NAMALWA (cell line): ENCODE measurements at regions not wholly inside any gene's neighbourhood (a gene's known extent, or its start where the extent isn't known, plus 50 kb on each side); places are given as distances from the start of the nearest gene placed in this dataset.
A peak's percentile ranks its signal among the peaks of the same experiment; 100 is the strongest.
"Not testable (repeated sequence)": the region's sequence is repeated elsewhere in the genome, so short reads cannot be mapped to it uniquely, and the experiment has no call there.

Experiments
- DNase-seq: peaks from one replicate; pipeline ENCODE4 v3.0.0-alpha.2; 2015; ENCODE audit warnings: low spot score

DNA sequence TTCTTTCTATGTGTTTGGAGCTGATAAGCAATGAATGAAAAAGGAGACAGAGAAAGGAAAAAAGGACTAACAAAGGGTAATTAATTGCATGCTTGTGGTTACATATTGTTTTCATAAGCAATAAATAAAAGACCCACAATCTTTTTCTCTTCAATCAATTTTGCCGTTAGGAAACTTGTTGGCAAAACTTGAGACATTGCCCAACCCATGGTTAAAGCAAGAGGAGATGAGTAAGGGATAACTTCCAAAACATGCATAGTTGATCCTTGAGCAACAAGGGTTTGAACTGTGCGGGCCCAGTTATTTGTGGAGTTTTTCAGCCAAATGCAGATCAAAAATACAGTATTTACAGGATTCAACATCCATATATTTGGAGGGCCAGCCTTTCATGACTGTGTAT lies 572.4 kb downstream of the AMY1C start:
- no peak for DNase-seq

DNA sequence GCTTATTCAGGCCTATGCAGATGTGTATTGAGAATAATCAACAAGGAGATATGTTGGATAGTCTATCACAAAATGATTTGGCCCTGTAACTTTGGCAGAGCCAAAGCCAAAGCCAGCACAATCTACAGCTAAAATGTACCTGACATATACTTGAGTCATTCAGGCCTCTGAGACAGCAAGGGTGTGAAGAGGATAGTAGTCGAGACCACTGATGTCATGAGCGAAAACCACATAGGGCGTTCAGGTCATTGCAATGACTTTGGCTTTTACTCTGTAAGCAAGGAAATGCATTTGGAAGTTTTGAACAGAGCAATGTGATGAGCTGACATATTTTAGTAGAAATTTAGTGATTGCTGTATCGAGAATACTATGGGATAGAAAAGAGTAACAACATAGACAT lies 579.6 kb downstream of the AMY1C start:
- no peak for DNase-seq

- no peak for DNase-seq
Measured at GRCh38 chr1:104331763-104332162, 582.1 kb downstream of the AMY1C start.

GRCh38 chr1:104337927-104338326 lies 588.2 kb downstream of the AMY1C start:
- DNase-seq = not testable (repeated sequence)

DNA sequence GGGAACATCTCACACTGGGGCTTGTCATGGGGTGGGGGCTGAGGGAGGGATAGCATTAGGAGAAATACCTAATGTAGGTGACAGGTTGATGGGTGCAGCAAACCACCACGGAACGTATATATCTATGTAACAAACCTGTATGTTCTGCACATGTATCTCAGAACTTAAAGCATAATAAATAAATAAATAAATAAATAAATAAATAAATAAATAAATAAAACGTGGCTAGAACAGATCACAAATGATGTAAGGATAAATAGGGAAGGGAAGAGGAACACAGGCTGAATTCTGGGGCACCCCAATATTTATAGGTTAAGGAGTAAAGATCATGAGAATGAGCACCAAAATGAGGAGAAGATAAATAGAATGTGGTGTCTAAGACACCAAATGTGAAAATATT lies 592.2 kb downstream of the AMY1C start:
- DNase-seq = no peak

- no peak for DNase-seq
Measured at GRCh38 chr1:104348277-104348676, 598.6 kb downstream of the AMY1C start.

DNA sequence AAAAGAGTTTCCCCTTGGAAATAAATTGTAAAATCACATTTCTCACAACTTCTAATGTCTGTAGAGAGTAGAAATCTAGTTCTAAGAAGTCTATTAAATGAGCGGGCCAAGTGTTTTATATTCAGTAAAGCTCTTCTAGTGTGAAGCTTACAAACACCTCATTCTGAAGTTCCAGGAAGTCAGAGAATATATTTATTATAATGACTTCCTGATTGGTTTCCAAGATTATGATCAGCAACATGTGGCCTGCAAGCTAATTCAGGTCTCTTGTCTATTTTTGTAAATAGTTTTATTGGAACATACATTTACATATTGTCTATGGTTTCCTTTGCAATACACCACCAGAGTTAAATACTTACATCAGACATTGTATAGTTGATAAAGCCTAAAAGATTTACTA lies 603.9 kb downstream of the AMY1C start:
- no peak for DNase-seq

GRCh38 chr1:104358086-104358485 lies 608.4 kb downstream of the AMY1C start:
- DNase-seq = no peak

DNA sequence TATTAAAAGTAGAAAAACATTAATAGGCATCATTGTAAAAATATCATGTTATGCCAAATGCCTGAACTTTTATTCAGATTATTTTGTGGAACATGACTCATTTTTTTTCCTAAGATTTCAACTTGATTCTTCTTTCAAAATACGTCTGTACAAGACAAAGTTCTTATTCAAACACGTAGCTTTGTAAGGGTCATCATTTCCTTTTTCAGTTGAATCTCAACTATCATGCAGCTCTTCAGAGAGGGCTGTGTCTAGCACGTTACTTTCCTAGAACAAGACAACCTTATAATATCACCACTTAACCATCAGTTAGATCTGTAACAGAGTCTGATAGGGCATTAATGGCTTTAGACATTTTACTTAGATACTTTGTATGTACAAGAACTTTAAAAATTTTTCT lies 608.9 kb downstream of the AMY1C start:
- DNase-seq = no peak

DNA sequence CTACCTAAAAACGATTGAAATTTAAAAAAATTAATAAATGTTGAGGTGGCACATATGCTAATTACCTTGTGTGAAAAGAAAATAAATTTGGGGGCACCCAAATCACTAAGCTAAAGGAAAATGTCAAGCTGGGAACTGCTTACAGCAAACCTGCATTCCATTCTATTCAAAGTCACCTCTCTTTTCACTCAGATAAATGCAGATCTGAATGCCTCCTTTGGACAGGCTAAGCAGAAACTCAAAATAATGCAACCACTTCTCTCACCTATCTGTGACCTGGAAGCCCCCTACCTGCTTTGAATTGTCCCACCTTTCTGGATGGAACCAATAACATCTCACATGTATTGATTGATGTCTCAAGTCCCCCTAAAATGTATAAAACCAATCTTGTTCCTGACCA lies 628.7 kb downstream of the AMY1C start:
- DNase-seq = no peak

- no peak for DNase-seq
Measured at GRCh38 chr1:104380003-104380402, 630.3 kb downstream of the AMY1C start.

DNA sequence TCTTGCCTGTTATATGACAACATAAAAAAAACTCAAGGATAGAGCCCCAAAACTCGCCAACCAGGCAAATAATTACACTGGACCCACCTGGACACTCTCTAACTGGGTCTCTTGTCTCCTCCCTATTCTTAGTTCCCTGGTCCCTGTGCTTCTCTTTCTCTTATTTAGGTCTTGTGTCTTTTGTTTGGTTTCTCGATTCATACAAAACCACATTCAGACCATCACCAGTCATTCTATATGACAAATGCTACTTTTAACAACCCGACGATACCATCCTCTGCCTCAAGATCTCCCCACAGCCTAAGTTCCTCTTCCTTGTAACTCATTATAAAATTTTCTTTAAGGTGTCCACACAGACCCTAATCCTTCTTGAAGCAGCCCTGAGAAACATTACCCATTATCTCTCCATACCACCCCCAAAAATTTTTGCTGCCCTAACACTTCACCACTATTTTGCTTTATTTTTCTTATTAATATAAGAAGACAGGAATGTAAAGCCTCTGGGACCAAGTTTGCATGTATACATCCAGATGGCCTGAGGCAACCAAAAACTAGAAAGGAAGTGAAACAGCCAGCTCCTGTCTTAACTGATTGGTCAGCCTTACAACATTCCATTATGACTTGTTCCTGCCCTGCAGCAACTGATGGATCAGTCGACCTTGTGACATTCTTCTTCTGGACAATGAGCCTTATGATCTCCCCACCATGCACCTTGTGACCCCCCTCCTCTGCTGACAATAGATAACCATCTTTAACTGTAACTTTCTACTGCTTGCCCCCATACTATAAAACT lies 638.2 kb downstream of the AMY1C start:
- no peak for DNase-seq

GRCh38 chr1:104392552-104392951 lies 642.9 kb downstream of the AMY1C start:
- DNase-seq = no peak

- no peak for DNase-seq
Measured at GRCh38 chr1:104402178-104402577, 652.5 kb downstream of the AMY1C start.

GRCh38 chr1:104403883-104404282 lies 654.2 kb downstream of the AMY1C start:
- no peak for DNase-seq

DNA sequence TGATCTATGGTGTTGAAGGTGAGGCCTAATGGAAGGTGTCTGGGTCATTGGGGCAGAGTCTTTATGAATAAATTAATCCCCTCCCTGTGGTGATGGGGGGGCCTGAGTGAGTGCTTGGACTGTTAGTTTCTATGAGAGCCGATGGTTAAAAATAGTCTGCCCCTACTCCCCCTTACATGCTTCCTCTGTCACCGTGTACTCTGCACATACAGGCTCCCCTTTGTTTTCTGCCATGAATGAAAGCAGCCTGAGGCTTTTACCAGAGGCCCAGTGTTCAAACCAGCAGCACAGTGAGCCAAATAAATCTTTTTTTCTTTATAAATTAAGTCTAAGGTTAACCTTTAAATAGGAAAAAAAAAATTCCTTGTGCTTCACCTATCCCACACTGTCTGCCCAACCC lies 657.0 kb downstream of the AMY1C start:
- DNase-seq = no peak

DNA sequence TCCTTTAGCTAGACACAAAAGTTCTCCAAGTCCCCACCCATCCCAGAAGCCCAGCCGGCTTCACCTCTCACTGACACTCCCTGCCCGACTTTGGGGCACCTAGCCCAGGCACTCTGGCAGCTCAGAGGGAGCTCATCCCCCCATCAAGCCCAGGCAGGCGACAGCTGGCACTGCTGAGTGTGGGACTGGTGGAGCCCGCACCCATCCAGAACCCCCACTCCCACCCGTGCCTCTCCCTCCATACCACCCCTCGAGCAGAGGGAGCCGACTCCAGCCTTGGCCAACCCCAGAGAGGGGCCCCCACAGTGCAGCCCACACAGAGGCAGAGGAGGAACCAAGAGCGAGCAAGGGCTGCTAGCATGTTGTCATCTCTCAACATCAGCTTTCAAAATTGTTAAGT lies 658.6 kb downstream of the AMY1C start:
- DNase-seq = no peak

DNA sequence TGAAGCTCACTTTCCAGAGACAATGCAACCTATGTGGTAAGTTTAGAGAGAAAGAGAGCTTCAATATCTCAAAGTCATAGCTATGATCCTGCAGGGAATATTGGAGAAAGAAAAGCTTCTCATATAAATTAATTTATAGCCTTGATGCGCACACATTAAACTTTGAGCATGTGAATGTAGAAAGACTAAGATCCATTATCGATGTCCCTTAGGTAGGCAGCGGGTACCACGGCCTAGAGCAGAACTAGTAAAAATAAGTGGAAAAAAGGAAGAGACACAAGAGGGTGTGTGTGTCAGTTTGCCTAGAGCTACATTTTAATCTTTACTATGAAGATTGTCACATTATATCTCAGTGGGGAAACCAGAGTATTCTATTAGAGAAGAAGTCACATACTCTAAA lies 685.6 kb downstream of the AMY1C start:
- DNase-seq = no peak

DNA sequence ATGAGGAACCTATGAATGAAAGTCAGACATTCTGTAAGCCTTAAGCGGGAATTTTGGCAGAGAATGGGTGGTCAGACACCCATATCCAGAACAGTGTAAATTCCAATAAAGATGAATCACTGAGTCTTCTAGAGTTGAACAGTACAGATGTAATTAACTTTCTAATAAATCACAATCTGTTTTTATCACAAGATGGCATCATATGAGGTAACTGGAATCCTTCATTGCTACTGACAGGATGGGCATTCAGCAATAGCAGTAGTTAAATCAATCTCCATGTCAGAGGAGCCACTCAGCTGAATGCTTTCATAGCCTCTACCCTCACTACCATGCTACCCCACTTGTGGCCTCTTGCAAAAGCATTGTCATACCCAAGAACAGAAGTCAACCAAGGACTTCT lies 690.3 kb downstream of the AMY1C start:
- DNase-seq = no peak

DNA sequence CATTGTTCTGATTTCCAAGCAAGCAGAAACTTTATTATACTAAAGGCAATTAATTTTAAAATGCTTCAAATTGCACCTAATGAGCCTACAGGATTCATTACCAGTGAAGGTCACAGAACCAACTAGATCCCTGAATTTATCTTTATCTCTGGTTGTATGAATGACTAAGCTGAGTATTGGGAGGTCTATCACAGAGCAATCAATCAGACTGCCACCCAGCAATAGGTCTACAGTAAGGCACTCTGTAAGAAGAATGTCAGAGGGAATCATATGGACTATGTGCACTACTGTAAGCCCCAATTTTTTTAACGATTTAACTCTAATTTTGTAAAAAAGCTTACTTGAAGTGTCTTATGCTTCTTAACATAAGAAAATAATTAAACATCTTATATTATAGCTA lies 707.0 kb downstream of the AMY1C start:
- DNase-seq = no peak

- peak; percentile 5 for DNase-seq
Measured at GRCh38 chr1:104459886-104460285, 710.2 kb downstream of the AMY1C start.

GRCh38 chr1:104460880-104461279 lies 711.2 kb downstream of the AMY1C start:
- DNase-seq = no peak

- DNase-seq = no peak
Measured at GRCh38 chr1:104463126-104463697, 713.5 kb downstream of the AMY1C start.

DNA sequence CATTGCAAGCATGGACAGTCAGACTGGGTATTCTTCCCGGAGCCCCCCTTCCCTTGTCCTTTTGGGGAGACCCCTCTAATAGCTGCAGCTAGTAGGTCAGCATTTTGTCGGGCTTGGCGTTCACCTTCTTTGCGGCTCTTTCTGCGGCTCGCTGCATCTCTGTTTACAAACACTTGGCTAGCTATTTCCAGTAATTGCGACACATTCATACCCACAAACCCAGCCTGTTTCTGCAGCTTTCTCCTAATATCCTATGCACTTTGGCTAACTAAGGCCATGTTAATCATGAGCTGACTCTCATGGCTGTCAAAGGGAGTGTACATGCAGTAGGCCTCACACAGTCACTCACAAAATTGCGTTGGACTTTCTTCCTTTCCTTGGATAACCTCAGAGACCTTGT lies 716.4 kb downstream of the AMY1C start:
- DNase-seq = no peak
